Small intestine (tissue), 7 donors: ENCODE measurements at regions not wholly inside any gene's neighbourhood (a gene's known extent, or its start where the extent isn't known, plus 50 kb on each side); places are given as distances from the start of the nearest gene placed in this dataset.
"Not testable (repeated sequence)": the region's sequence is repeated elsewhere in the genome, so short reads cannot be mapped to it uniquely, and the experiment has no call there.

Source experiments
- DNase-seq, 2 donors: peaks; one replicate each; pipeline versions ENCODE4 v3.0.0 to v3.0.0-alpha.2; 2013
- FAIRE-seq: peaks from 2 replicates; lab custom pipeline; 2012; peaks lifted over from hg19 to GRCh38; lab: Jason Lieb, UNC
- H3K27ac ChIP-seq, 3 donors: one replicate each; pipeline ENCODE4 v1.5.1; 2013; ENCODE audit warnings: low read length in 2 of 3, mild to moderate bottlenecking in 2 of 3, control low read depth in 1 of 3, inconsistent platforms in 1 of 3, low read depth in 1 of 3, moderate library complexity in 1 of 3
- H3K27me3 ChIP-seq, 3 donors: one replicate each; pipeline ENCODE4 v1.6.1; 2013; ENCODE audit warnings: low read length in 3 of 3, inconsistent platforms in 1 of 3; ENCODE audit not compliant: control insufficient read depth in 3 of 3, insufficient read depth in 3 of 3
- H3K36me3 ChIP-seq, 3 donors: one replicate each; pipeline ENCODE4 v1.6.1; 2013; ENCODE audit warnings: low read length in 3 of 3, inconsistent platforms in 1 of 3, low read depth in 1 of 3, mild to moderate bottlenecking in 1 of 3, moderate library complexity in 1 of 3; ENCODE audit not compliant: control insufficient read depth in 3 of 3, insufficient read depth in 2 of 3
- H3K4me1 ChIP-seq, 3 donors: one replicate each; pipeline ENCODE4 v1.6.1; 2013; ENCODE audit warnings: low read length in 2 of 3, inconsistent platforms in 1 of 3, low read depth in 1 of 3, mild to moderate bottlenecking in 1 of 3, moderate library complexity in 1 of 3; ENCODE audit not compliant: control insufficient read depth in 3 of 3, insufficient read depth in 2 of 3
- H3K4me3 ChIP-seq, 3 donors: one replicate each; pipeline ENCODE4 v1.5.1; 2013; ENCODE audit warnings: low read length in 3 of 3, control low read depth in 1 of 3, inconsistent platforms in 1 of 3, low read depth in 1 of 3, mild to moderate bottlenecking in 1 of 3, moderate library complexity in 1 of 3
- H3K9me3 ChIP-seq, 2 donors: one replicate each; pipeline ENCODE4 v1.6.1; 2013; ENCODE audit warnings: low read depth in 1 of 2, low read length in 1 of 2; ENCODE audit not compliant: control insufficient read depth in 2 of 2, insufficient read depth in 1 of 2
- WGBS, 3 donors: extraction: QIAGEN DNeasy Blood & Tissue Kit; methylation state at CpG; one replicate each; pipeline ENCODE4 v1.1.7; 2013; 5-methylcytosine and 5-hydroxymethylcytosine counted together
- donor health status: healthy with polysubstance abuse.
- donor health status: control.
- donor health status: control.
- donor health status: Bipolar disorder and iron deficiency.
- donor health status: healthy.

GRCh38 chrX:39261446-39262147 lies 460.3 kb downstream of the MID1IP1 start:
- no peak overlapping the region for H3K4me3 ChIP-seq
- H3K27me3 ChIP-seq = no peaks in the 10 kb centered on the region
- WGBS, 3 donors = 57 to 65% (median 62%) methylated on average over 1 of the region's 1 CpG
- H3K4me1 ChIP-seq = peaks cover 0 to 11% (median 0%) of the 10 kb centered on the region in 3 donors
- DNase-seq (peak; percentile 38 to 41), FAIRE-seq (no peak)
- H3K27ac ChIP-seq = no peak overlapping the region
- peaks cover 0 to 4% of the 10 kb centered on the region in 2 donors for H3K9me3 ChIP-seq
- no peaks in the 10 kb centered on the region for H3K36me3 ChIP-seq

GRCh38 chrX:39262641-39263040 lies 461.4 kb downstream of the MID1IP1 start:
- no peak for DNase-seq
- WGBS, 3 donors = 86 to 96% (median 90%) methylated on average over 2 of the region's 2 CpGs
- H3K27me3 ChIP-seq = no peaks in the 10 kb centered on the region
- FAIRE-seq = no peak
- peaks cover 0 to 11% (median 0%) of the 10 kb centered on the region in 3 donors for H3K4me1 ChIP-seq
- no peaks in the 10 kb centered on the region for H3K36me3 ChIP-seq
- no peak overlapping the region for H3K27ac ChIP-seq
- peaks cover 0 to 4% of the 10 kb centered on the region in 2 donors for H3K9me3 ChIP-seq
- H3K4me3 ChIP-seq = no peak overlapping the region

GRCh38 chrX:39264023-39264422 lies 462.8 kb downstream of the MID1IP1 start:
- Histone ChIP-seq H3K4me1 (peaks cover 0 to 5% (median 0%) of the 10 kb centered on the region in 3 donors), H3K36me3 (no peaks in the 10 kb centered on the region), H3K9me3 (peaks cover 0 to 4% of the 10 kb centered on the region in 2 donors), H3K27me3 (no peaks in the 10 kb centered on the region), H3K4me3 (no peak overlapping the region), H3K27ac (no peak overlapping the region)
- DNase-seq (peak in 1 of 2 donors; percentile 31), FAIRE-seq (no peak)
- WGBS, 3 donors = 32 to 67% (median 53%) methylated on average over 3 of the region's 3 CpGs

- FAIRE-seq = no peak
- WGBS, 3 donors = 83 to 88% (median 84%) methylated on average over 2 of the region's 2 CpGs
Measured at GRCh38 chrX:39267176-39267575, 465.9 kb downstream of the MID1IP1 start.

GRCh38 chrX:39268207-39268606 lies 466.9 kb downstream of the MID1IP1 start:
- no peak for FAIRE-seq
- H3K27me3 ChIP-seq = no peaks in the 10 kb centered on the region
- no peak for DNase-seq
- H3K36me3 ChIP-seq = no peaks in the 10 kb centered on the region
- H3K9me3 ChIP-seq = peaks cover 0 to 4% of the 10 kb centered on the region in 2 donors
- no peak overlapping the region for H3K4me3 ChIP-seq
- H3K27ac ChIP-seq = no peak overlapping the region
- H3K4me1 ChIP-seq = no peaks in the 10 kb centered on the region

More at GRCh38 chrX:39267176-39267575, 465.9 kb downstream of the MID1IP1 start:
- H3K9me3 ChIP-seq = peaks cover 0 to 4% of the 10 kb centered on the region in 2 donors
- H3K4me1 ChIP-seq = no peaks in the 10 kb centered on the region
- H3K36me3 ChIP-seq = no peaks in the 10 kb centered on the region
- no peak overlapping the region for H3K27ac ChIP-seq
- no peaks in the 10 kb centered on the region for H3K27me3 ChIP-seq
- no peak overlapping the region for H3K4me3 ChIP-seq
- no peak for DNase-seq

- Histone ChIP-seq H3K36me3 (no peaks in the 10 kb centered on the region), H3K27ac (no peak overlapping the region), H3K9me3 (no peaks in the 10 kb centered on the region), H3K4me3 (no peak overlapping the region), H3K4me1 (no peaks in the 10 kb centered on the region), H3K27me3 (no peaks in the 10 kb centered on the region)
- FAIRE-seq = no peak
- WGBS, 3 donors = 93 to 99% (median 98%) methylated on average over 15 to 23 of the region's 23 CpGs
- no peak for DNase-seq
Measured at GRCh38 chrX:39275500-39276068, 474.3 kb downstream of the MID1IP1 start.

GRCh38 chrX:39277685-39278390 lies 476.6 kb downstream of the MID1IP1 start:
- not testable (repeated sequence) for H3K27me3 ChIP-seq, FAIRE-seq, H3K27ac ChIP-seq, H3K4me1 ChIP-seq, H3K36me3 ChIP-seq, H3K4me3 ChIP-seq, DNase-seq, H3K9me3 ChIP-seq
- WGBS, 3 donors = 83 to 94% (median 90%) methylated on average over 5 to 43 of the region's 46 CpGs

GRCh38 chrX:39283239-39283638 lies 482.0 kb downstream of the MID1IP1 start:
- Histone ChIP-seq H3K9me3 (no peaks in the 10 kb centered on the region), H3K4me3 (no peak overlapping the region), H3K36me3 (no peaks in the 10 kb centered on the region), H3K27me3 (peaks cover 0 to 2% (median 0%) of the 10 kb centered on the region in 3 donors), H3K27ac (no peak overlapping the region), H3K4me1 (no peaks in the 10 kb centered on the region)
- FAIRE-seq (no peak), DNase-seq (no peak)
